ENCODE measurements at regions not wholly inside any gene's neighbourhood (a gene's known extent, or its start where the extent isn't known, plus 50 kb on each side); places are given as distances from the start of the nearest gene placed in this dataset.
"Not testable (repeated sequence)": the region's sequence is repeated elsewhere in the genome, so short reads cannot be mapped to it uniquely, and the experiment has no call there.

DNA sequence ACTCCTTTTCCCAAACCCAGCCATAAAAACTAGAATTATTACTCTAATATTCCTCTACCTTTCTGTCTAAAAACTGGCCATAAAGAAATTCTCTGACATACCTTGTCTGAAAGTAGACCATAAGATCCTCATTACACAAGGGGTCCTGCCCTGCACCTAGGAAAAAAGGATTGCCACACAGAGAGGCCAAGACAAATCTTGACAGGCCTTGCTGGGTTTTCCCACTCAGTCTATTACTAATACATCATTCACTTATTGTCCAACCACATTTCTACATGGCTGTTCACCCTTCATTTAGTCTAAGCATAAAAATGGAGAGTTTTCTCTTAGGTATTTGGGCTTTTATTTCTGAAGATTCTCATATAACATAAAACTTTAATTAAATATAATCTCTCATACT is 319.8 kb downstream of the PCDH20 start:
- Histone ChIP-seq H3K4me3 (no peak overlapping the region), H3K9me3 (no peaks in the 10 kb centered on the region), H3K36me3 (no peaks in the 10 kb centered on the region), H3K27ac (no peak overlapping the region), H3K4me1 (no peaks in the 10 kb centered on the region), H3K27me3 (no peaks in the 10 kb centered on the region)
- intact Hi-C loops (cut with DNase I): no loop called here
- DNase-seq (no peak), ATAC-seq (no peak)
- TF ChIP-seq POLR2A (IDR thresholded peaks at IDR 0.05): no peak
- TF ChIP-seq, protein P1, sequence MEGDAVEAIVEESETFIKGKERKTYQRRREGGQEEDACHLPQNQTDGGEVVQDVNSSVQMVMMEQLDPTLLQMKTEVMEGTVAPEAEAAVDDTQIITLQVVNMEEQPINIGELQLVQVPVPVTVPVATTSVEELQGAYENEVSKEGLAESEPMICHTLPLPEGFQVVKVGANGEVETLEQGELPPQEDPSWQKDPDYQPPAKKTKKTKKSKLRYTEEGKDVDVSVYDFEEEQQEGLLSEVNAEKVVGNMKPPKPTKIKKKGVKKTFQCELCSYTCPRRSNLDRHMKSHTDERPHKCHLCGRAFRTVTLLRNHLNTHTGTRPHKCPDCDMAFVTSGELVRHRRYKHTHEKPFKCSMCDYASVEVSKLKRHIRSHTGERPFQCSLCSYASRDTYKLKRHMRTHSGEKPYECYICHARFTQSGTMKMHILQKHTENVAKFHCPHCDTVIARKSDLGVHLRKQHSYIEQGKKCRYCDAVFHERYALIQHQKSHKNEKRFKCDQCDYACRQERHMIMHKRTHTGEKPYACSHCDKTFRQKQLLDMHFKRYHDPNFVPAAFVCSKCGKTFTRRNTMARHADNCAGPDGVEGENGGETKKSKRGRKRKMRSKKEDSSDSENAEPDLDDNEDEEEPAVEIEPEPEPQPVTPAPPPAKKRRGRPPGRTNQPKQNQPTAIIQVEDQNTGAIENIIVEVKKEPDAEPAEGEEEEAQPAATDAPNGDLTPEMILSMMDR (IDR thresholded peaks at IDR 0.05): no peak

DNA sequence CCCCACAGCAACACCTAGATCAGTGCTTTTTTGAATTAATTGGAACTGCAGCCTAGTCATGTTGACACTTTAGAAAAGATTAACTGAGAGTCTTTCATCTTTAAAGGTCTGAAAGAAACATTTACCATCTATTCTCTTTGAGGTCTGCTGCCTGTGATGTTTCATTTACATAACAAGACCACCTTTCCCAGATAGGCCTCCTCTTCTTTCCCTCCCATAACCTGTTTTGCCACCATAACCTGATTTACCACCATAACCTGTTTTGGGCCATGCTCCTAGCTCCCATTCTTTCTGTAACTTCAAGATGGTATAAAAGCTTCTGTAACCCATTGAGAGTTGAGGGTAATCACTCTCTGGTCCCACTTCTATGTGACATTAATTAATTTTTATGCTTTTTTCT is 320.8 kb downstream of the PCDH20 start:
- H3K4me1 ChIP-seq: no peaks in the 10 kb centered on the region
- no peaks in the 10 kb centered on the region for H3K27me3 ChIP-seq
- ATAC-seq (no peak), DNase-seq (no peak)
- intact Hi-C loops (cut with DNase I): no loop called here
- no peak overlapping the region for H3K27ac ChIP-seq
- no peaks in the 10 kb centered on the region for H3K9me3 ChIP-seq
- no peaks in the 10 kb centered on the region for H3K36me3 ChIP-seq
- H3K4me3 ChIP-seq: no peak overlapping the region
- TF ChIP-seq, protein P1 (IDR thresholded peaks at IDR 0.05): no peak
- TF ChIP-seq POLR2A (IDR thresholded peaks at IDR 0.05): no peak

DNA sequence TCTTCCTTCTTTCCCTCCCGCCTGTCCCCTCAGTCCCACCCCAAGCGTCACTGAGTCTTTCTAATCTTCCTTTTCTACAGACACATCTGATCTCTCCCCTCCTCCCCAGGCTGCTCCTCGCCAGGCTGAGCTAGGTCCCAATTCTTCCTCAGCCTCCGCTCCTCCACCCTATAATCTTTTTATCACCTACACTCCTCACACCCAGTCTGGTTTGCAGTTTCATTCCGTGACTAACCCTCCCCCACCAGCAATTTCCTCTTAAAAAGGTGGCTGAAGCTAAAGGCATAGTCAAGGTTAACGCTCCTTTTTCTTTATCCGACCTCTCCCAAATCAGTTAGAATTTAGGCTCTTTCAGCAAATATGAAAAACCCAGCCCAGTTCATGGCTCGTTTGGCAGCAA is 325.8 kb downstream of the PCDH20 start:
- H3K27me3 ChIP-seq; H3K27ac ChIP-seq; ATAC-seq; DNase-seq; H3K9me3 ChIP-seq; H3K4me1 ChIP-seq; H3K4me3 ChIP-seq; intact Hi-C loops (cut with DNase I); H3K36me3 ChIP-seq: not testable (repeated sequence)
- WGBS, 4 donors: 64 to 67% (median 65%) methylated on average over 8 of the region's 8 CpGs

DNA sequence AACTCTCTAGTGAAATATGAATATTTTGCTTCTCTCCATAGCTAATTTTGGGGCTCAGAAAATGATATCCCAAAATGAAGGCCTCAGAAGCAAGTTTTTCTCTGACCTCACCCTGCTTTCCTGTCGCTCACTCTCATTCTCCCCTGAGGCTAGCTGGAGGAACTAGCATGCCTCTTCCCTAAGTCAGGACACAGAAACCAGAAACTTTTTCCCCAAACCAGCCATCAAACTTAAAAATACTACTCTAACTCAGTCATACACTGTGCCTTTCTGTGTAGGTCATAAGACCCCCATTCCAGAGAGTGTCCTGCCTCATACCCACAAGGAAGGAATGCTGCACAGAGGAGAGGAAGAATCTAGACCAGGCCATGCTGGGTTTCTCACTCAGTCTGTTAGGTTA is 329.6 kb downstream of the PCDH20 start:
- intact Hi-C loops (cut with DNase I): no loop called here
- no peak overlapping the region for H3K4me3 ChIP-seq
- no peaks in the 10 kb centered on the region for H3K36me3 ChIP-seq
- no peaks in the 10 kb centered on the region for H3K27me3 ChIP-seq
- ATAC-seq: no peak
- no peaks in the 10 kb centered on the region for H3K4me1 ChIP-seq
- H3K27ac ChIP-seq: no peak overlapping the region
- H3K9me3 ChIP-seq: no peaks in the 10 kb centered on the region
- 62 to 74% (median 66%) methylated on average over 1 of the region's 1 CpG for WGBS, 4 donors
- TF ChIP-seq POLR2A (IDR thresholded peaks at IDR 0.05): no peak
- TF ChIP-seq, protein P1 (IDR thresholded peaks at IDR 0.05): no peak
- DNase-seq: no peak

DNA sequence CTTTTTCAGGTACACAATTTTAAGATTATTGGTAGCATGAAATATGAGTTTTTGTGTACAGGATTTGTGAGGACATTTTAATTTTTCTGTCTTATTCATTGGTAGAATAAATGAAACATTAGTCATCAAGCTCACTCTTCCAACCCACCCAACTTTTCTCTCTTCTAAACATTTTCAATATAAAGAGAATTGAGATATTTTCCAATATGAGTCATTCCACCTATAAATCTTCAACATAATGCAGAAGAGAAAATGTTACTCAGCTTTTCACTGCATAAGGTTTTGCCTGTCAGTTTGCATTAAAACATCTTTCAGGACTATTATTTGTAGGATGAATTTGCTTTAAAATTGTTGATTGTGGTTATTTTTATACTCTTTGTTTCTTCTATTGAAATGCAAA is 330.7 kb downstream of the PCDH20 start:
- Histone ChIP-seq H3K27me3 (no peaks in the 10 kb centered on the region), H3K27ac (no peak overlapping the region), H3K36me3 (no peaks in the 10 kb centered on the region), H3K4me3 (no peak overlapping the region), H3K9me3 (no peaks in the 10 kb centered on the region), H3K4me1 (no peaks in the 10 kb centered on the region)
- TF ChIP-seq, protein P1 (IDR thresholded peaks at IDR 0.05): no peak
- no peak for TF ChIP-seq POLR2A (IDR thresholded peaks at IDR 0.05)
- ATAC-seq: no peak
- no peak for DNase-seq
- intact Hi-C loops (cut with DNase I): no loop called here

Measured in heart left ventricle (tissue), 16 donors.